RWPE2 (cell line): ENCODE measurements at regions not wholly inside any gene's neighbourhood (a gene's known extent, or its start where the extent isn't known, plus 50 kb on each side); places are given as distances from the start of the nearest gene placed in this dataset.

Experiments used
- ATAC-seq: fragments of 200-7000 bp; cut with Tn5 transposase; 3 replicates; pipeline ENCODE4 v1.9.1; 2021; ENCODE audit warnings: low read depth
- DNase-seq: peaks from one replicate; pipeline ENCODE4 v3.0.0-alpha.2; 2020; ENCODE audit warnings: low spot score
- H3K27ac ChIP-seq: fragments of 450-650 bp; 2 replicates; pipeline ENCODE4 v1.5.1; 2017; ENCODE audit warnings: mild to moderate bottlenecking; ENCODE audit not compliant: poor library complexity, severe bottlenecking
- H3K27me3 ChIP-seq: fragments of 250-450 bp; sonication (Bioruptor Pico); 2 replicates; pipeline ENCODE4 v1.5.1; 2021; ENCODE audit warnings: mild to moderate bottlenecking, moderate library complexity; ENCODE audit not compliant: insufficient read depth, poor library complexity, severe bottlenecking
- H3K36me3 ChIP-seq: fragments of 250-450 bp; sonication (Bioruptor Pico); 2 replicates; pipeline ENCODE4 v1.5.1; 2020; ENCODE audit warnings: low read depth, mild to moderate bottlenecking, moderate library complexity
- H3K4me1 ChIP-seq: fragments of 250-450 bp; sonication (Bioruptor Pico); 2 replicates; pipeline ENCODE4 v1.5.1; 2021; ENCODE audit warnings: mild to moderate bottlenecking, moderate library complexity; ENCODE audit not compliant: insufficient read depth, poor library complexity, severe bottlenecking
- H3K4me3 ChIP-seq: fragments of 250-450 bp; sonication (Bioruptor Pico); 2 replicates; pipeline ENCODE4 v1.5.1; 2021; ENCODE audit warnings: mild to moderate bottlenecking, moderate library complexity; ENCODE audit not compliant: severe bottlenecking
- H3K9me3 ChIP-seq: fragments of 250-450 bp; sonication (Bioruptor Pico); 2 replicates; pipeline ENCODE4 v1.5.1; 2021; ENCODE audit warnings: mild to moderate bottlenecking, moderate library complexity; ENCODE audit not compliant: severe bottlenecking
- CTCF ChIP-seq: fragments of 450-650 bp; IDR thresholded peaks from one replicate; pipeline ENCODE4 v1.5.1; 2017; ENCODE audit warnings: mild to moderate bottlenecking, moderate library complexity; ENCODE audit not compliant: poor library complexity, severe bottlenecking

DNA sequence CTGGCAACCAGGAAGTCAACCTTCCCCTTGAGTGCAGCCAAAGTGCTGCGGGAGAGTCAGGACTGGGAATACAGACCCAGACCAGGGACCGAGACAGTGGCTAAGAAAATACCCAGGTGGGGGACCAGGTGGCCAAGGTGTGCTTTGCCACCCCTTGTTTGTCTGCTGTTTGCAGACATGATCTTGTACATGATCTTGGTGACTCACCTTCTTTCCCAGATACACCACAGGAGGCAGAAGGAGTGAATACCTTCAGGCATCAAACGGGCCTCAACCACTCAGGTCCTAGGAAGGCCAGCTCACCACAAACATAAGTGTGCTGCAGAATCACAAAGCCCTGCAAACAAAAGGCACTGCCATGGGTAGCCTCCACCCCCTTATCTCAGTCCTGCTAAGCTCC, 62.0 kb downstream of the CNGA2 start:
- ATAC-seq = no peak

DNA sequence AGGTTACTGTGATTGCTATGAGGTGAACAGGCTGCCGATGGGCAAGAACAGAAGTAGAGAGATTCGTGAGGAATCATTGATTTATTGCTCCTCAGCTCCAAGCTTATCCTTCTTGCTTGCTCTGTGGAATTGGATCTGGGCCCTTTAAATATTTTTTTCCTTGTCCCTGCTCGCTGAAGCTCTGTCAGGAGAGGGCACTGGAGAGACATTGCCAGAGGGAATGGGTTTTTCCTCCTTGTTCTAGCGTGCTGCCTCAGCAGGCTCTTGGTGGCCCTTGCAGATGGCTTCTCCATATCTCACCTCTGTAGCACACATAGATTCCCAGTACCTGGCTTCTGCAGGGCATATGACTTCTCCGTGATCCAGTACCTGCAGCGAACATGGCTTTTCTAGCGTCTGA, 67.4 kb downstream of the CNGA2 start:
- no peaks in the 10 kb centered on the region for H3K27me3 ChIP-seq
- no peak for ATAC-seq
- H3K27ac ChIP-seq = no peak overlapping the region
- no peaks in the 10 kb centered on the region for H3K9me3 ChIP-seq
- no peak for TF ChIP-seq CTCF
- DNase-seq = no peak
- no peak overlapping the region for H3K4me3 ChIP-seq
- no peaks in the 10 kb centered on the region for H3K36me3 ChIP-seq
- H3K4me1 ChIP-seq = peaks cover 4% of the 10 kb centered on the region

More for the DNA sequence above, 62.0 kb downstream of the CNGA2 start:
- H3K4me3 ChIP-seq = no peak overlapping the region
- no peaks in the 10 kb centered on the region for H3K27me3 ChIP-seq
- DNase-seq = no peak
- H3K9me3 ChIP-seq = no peaks in the 10 kb centered on the region
- no peaks in the 10 kb centered on the region for H3K36me3 ChIP-seq
- no peak overlapping the region for H3K27ac ChIP-seq
- no peaks in the 10 kb centered on the region for H3K4me1 ChIP-seq
- TF ChIP-seq CTCF = no peak

GRCh38 chrX:151806967-151807540, 72.5 kb downstream of the CNGA2 start:
- peak; percentile 64; the same call in 2 of the 3 replicates for ATAC-seq
- TF ChIP-seq CTCF = no peak
- H3K9me3 ChIP-seq = no peaks in the 10 kb centered on the region

DNA sequence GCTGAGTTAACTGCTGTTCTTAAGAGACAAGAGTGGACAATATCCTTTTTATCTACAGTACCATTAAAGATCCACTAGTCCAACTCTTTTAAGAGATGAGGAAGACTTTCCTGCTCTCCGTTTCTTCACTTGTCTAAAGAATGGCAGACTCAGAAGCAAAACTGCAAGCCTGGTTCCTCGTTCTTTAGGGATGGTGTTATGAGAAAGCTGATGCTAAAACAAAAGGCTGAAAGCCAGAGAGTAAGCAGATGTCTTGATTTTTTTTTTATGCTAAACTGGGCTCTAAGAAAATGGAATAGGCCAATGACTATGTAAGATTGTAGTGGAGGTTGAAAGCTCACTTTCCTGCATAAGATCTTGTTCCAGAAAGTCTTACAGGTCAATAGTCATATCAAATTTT, 78.1 kb downstream of the CNGA2 start:
- Histone ChIP-seq H3K4me3 (no peak overlapping the region), H3K27me3 (no peaks in the 10 kb centered on the region), H3K27ac (no peak overlapping the region), H3K4me1 (no peaks in the 10 kb centered on the region), H3K9me3 (no peaks in the 10 kb centered on the region), H3K36me3 (no peaks in the 10 kb centered on the region)
- DNase-seq = no peak
- no peak for ATAC-seq
- no peak for TF ChIP-seq CTCF

More at GRCh38 chrX:151806967-151807540, 72.5 kb downstream of the CNGA2 start:
- DNase-seq = no peak
- Histone ChIP-seq H3K36me3 (no peaks in the 10 kb centered on the region), H3K4me1 (peaks cover 4% of the 10 kb centered on the region), H3K27ac (peak overlapping the region; percentile 8), H3K27me3 (no peaks in the 10 kb centered on the region), H3K4me3 (no peak overlapping the region)

DNA sequence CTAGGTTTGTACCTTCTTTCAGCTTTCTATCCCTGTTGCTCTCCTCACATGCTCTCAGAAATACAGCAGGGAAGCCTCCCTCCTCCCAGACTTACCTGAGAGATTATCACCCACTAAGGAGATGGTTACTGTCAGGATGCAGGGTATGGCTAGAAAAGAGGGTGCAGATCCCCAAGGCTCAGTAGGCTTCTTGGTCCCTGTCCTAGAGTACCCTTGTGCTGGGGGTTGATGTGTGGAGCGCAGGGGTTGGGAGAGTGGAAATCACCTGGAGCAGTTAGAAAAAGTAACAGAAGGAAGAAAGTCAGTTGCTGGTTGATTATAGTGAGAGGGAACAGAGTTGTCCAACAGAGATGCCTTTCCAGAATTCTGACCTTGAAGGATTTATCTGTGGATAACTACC, 80.2 kb downstream of the CNGA2 start:
- Histone ChIP-seq H3K4me3 (no peak overlapping the region), H3K9me3 (no peaks in the 10 kb centered on the region), H3K27me3 (no peaks in the 10 kb centered on the region), H3K36me3 (no peaks in the 10 kb centered on the region), H3K27ac (no peak overlapping the region), H3K4me1 (no peaks in the 10 kb centered on the region)
- DNase-seq (no peak), ATAC-seq (no peak)
- TF ChIP-seq CTCF = no peak
